ENCODE measurements at regions not wholly inside any gene's neighbourhood (a gene's known extent, or its start where the extent isn't known, plus 50 kb on each side); places are given as distances from the start of the nearest gene placed in this dataset.

DNA sequence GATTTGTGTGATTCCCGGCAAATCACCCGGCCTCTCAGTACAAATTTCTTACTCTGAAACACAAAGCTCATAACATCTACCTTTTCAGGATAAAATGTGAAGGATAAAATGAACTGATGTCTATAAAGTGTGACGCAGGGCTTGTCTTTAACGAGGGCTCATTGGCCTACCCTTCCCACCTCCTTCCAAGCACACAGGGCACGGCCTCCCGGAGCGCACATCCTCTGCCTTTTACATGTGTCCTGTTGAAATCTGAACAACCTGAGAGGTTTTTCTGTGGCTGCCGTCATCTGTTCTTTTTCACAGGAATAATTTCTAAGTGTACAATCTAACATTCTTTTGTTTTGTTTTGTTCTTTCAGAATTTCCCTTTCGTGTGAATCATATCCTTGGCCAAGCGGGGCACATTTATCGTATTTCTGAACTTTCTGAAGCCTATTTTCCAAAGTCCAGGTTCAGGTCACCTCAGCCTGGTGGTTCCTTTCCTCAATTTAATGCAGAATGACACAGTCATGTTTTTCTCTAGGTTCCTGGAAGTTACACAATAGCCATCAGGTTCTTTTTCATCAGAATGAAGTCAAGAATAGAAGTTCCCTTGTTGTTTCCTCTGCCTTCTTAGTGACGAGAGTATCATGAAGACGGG is 53.1 kb upstream of the SPRY1 start:
- Mint-ChIP-seq H3K27me3 (peaks cover 10% of the 10 kb centered on the region), H3K9me3 (no peaks in the 10 kb centered on the region), H3K4me3 (no peak overlapping the region), H3K27ac (no peak overlapping the region), H3K4me1 (no peaks in the 10 kb centered on the region), H3K36me3 (no peaks in the 10 kb centered on the region)

DNA sequence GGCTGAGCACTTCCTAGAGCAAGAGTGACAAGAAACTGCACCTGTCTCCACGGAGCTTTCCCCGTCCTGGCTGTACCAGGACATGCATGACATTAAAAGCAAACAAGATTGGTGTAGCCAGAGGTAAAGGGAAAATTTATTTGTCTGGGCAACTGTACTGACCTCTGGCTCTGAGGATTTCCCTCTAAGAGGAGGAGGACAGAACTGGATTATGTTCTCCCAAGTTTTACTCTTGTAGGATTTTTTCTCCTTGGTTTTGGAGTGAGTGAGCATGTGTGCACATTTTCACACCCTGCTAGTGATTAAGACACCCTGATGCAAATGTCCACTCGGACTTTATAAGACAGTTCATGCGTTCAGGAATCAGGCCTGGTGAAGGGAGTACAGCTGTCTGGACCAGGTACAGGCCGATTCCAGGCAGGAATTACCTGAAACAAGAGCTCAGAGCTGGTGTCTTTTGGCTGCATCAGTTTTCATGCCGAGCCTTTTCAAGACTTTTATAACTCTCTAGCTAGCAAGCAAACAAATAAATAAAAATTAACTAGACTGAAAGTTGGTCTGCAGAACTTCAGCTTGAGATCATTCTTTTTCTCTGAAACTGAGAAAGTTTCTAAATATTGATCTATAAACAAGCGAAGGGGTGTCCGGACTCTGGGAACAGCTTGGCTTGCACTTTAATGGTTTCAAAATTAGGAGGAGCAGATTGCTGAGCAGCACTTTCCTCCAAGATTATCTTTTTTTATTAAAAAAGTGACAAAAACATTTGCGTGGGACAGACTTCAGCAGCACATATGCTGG is 51.3 kb upstream of the SPRY1 start:
- no peak overlapping the region for H3K4me3 Mint-ChIP-seq
- H3K4me1 Mint-ChIP-seq = no peaks in the 10 kb centered on the region
- peaks cover 9% of the 10 kb centered on the region for H3K27me3 Mint-ChIP-seq
- H3K36me3 Mint-ChIP-seq = no peaks in the 10 kb centered on the region
- no peak overlapping the region for H3K27ac Mint-ChIP-seq
- no peaks in the 10 kb centered on the region for H3K9me3 Mint-ChIP-seq

DNA sequence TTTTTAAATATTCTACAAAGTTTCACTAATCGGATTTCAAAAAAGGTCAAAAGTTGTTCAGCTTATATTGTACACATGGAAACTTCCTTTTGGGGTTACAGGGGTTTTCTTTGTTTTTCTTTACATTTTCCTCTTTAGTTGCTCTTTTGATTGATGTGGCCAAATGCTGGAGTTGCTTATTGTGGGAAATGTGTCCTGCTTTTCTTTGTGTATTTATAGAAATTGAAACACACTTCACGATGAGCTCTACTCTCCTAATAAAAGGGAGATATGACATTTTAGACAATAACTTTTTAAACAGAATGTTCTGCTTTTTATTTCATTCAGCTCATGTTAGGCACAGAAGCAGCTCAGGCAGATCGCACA is 50.7 kb upstream of the SPRY1 start:
- H3K36me3 Mint-ChIP-seq = no peaks in the 10 kb centered on the region
- no peak overlapping the region for H3K27ac Mint-ChIP-seq
- H3K27me3 Mint-ChIP-seq = peaks cover 10% of the 10 kb centered on the region
- H3K4me3 Mint-ChIP-seq = no peak overlapping the region
- H3K9me3 Mint-ChIP-seq = no peaks in the 10 kb centered on the region
- no peaks in the 10 kb centered on the region for H3K4me1 Mint-ChIP-seq

DNA sequence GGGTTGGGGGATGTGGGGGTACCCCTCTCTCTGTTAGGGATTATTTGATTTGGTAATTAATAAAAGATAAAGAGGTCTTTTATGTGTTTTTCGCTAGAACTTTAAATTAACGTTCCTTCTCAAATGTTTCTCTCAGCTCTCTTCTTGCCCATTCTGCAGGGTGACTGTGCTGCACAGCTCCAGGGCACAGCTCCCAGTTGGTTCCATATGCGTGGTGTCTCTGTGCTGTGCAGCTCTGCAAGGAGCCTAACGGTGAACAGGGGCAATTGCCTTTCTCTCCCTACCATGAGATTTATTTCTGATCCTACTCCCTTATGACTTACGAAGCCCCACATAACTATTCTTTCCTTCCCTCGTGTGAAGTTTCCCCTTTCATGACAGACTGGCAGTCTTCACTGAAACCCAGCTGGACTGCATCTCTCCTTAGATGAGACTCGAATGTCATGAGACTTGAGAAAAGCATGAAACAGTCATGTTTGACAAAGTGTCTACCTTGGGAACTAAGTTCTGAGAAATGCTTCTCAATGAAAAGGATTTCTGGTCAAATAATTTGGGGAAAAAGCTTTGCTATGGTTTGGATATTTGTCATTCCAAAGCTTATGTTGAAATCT is 50.2 kb upstream of the SPRY1 start:
- Mint-ChIP-seq H3K9me3 (no peaks in the 10 kb centered on the region), H3K36me3 (no peaks in the 10 kb centered on the region), H3K4me1 (no peaks in the 10 kb centered on the region), H3K27ac (no peak overlapping the region), H3K4me3 (no peak overlapping the region), H3K27me3 (peaks cover 10% of the 10 kb centered on the region)

Measured in activated naive CD4-positive, alpha-beta T cell treated with anti-CD3 and anti-CD28 coated beads, Interleukin-2, amount 50 U/mL, for 24 hours (primary cell).